ENCODE measurements at regions not wholly inside any gene's neighbourhood (a gene's known extent, or its start where the extent isn't known, plus 50 kb on each side); places are given as distances from the start of the nearest gene placed in this dataset.

GRCh38 chr3:87810452-87811016 lies 248.3 kb downstream of the CGGBP1 start:
- H3K4me2 ChIP-seq (ENCODE audit: insufficient read depth, insufficient read length, low read length), result no peak overlapping the region
- no peak for TF ChIP-seq CTCF (conservative IDR thresholded peaks at IDR 0.05)
- H3K27ac Mint-ChIP-seq, result no peak overlapping the region
- no peak overlapping the region for H3K27ac ChIP-seq (ENCODE audit: insufficient read length, low read depth, low read length)
- H2BK12ac ChIP-seq (ENCODE audit: insufficient read length, low read depth, low read length), result no peak overlapping the region
- H4K8ac ChIP-seq (replicated peaks; ENCODE audit: insufficient read length, low read depth, low read length), result no peak overlapping the region
- H3K4me1 Mint-ChIP-seq, result no peaks in the 10 kb centered on the region
- no peaks in the 10 kb centered on the region for H3K79me1 ChIP-seq (ENCODE audit: insufficient read depth, low read depth, low read length, poor library complexity, severe bottlenecking)
- peaks cover 12 to 13% of the 10 kb centered on the region in 2 experiments for H3K9me3 Mint-ChIP-seq
- H3T11ph ChIP-seq (ENCODE audit: low read length), result no peak overlapping the region
- H3K27me3 ChIP-seq (ENCODE audit: insufficient read depth, low read length), result no peaks in the 10 kb centered on the region
- H2BK120ac ChIP-seq (ENCODE audit: low read depth, low read length, poor library complexity, severe bottlenecking), result no peak overlapping the region
- no peak overlapping the region for H4K91ac ChIP-seq (ENCODE audit: insufficient read length, low read depth, low read length)
- H3K23ac ChIP-seq (ENCODE audit: insufficient read length, low read depth, low read length), result no peak overlapping the region
- H2BK5ac ChIP-seq (ENCODE audit: insufficient read length, low read length), result no peak overlapping the region
- H3K79me2 ChIP-seq (ENCODE audit: insufficient read depth, low read length), result no peaks in the 10 kb centered on the region
- no peak overlapping the region for H3K18ac ChIP-seq (ENCODE audit: insufficient read length, low read depth, low read length)
- H3K56ac ChIP-seq (ENCODE audit: insufficient read length, low read depth, low read length), result no peak overlapping the region
- H3K27me3 Mint-ChIP-seq (ENCODE audit: low read depth), result no peaks in the 10 kb centered on the region
- no peaks in the 10 kb centered on the region for H3K4me1 ChIP-seq (ENCODE audit: insufficient read depth, low read length)
- H4K20me1 ChIP-seq (ENCODE audit: control insufficient read depth, insufficient read depth, insufficient read length), result no peaks in the 10 kb centered on the region
- DNase-seq, result no peak
- no peak overlapping the region for H4K5ac ChIP-seq (ENCODE audit: insufficient read length, low read depth, low read length)
- no peak overlapping the region for H3K9ac ChIP-seq (ENCODE audit: extremely low read depth, insufficient read length, low read length)
- no peak overlapping the region for H3K4ac ChIP-seq (ENCODE audit: low read depth, low read length)
- H3K9me3 ChIP-seq (ENCODE audit: control insufficient read depth, low read depth, low read length), result no peaks in the 10 kb centered on the region
- no peak overlapping the region for H3K4me3 Mint-ChIP-seq
- no peak overlapping the region for H2BK20ac ChIP-seq (ENCODE audit: low read depth, low read length, poor library complexity, severe bottlenecking)
- no peak overlapping the region for H2AK5ac ChIP-seq (ENCODE audit: insufficient read length, low read length)
- H2BK15ac ChIP-seq (ENCODE audit: low read depth, low read length), result no peak overlapping the region; the same call in 1 of the 2 replicates
- H3K14ac ChIP-seq (ENCODE audit: insufficient read depth, low read length), result no peak overlapping the region
- no peaks in the 10 kb centered on the region for H3K23me2 ChIP-seq (ENCODE audit: insufficient read length, low read depth, low read length, poor library complexity, severe bottlenecking)
- no peak overlapping the region for H2AFZ ChIP-seq (ENCODE audit: low read length)
- H3K36me3 Mint-ChIP-seq (ENCODE audit: insufficient read depth in 1 of 3, low read depth in 3 of 3), result peaks cover 3 to 10% (median 5%) of the 10 kb centered on the region in 3 experiments; a peak in 6 of 7 replicates

All from H9 (cell line).